ENCODE measurements at regions not wholly inside any gene's neighbourhood (a gene's known extent, or its start where the extent isn't known, plus 50 kb on each side); places are given as distances from the start of the nearest gene placed in this dataset.

GRCh38 chr4:180335566-180335965 lies 1907.6 kb upstream of the TENM3 start:
- TF ChIP-seq ONECUT2 (CRISPR knock-in tag; IDR thresholded peaks at IDR 0.05) (no peak), ZFP82 (CRISPR knock-in tag; IDR thresholded peaks at IDR 0.05; ENCODE audit: borderline replicate concordance) (no peak), ZNF878 (CRISPR knock-in tag; IDR thresholded peaks at IDR 0.05) (no peak), HOXA9 (CRISPR knock-in tag; IDR thresholded peaks at IDR 0.05; ENCODE audit: borderline replicate concordance) (no peak), ELF3 (CRISPR knock-in tag; IDR thresholded peaks at IDR 0.05) (no peak), ATRX (CRISPR knock-in tag; IDR thresholded peaks at IDR 0.05; ENCODE audit: borderline replicate concordance) (no peak)
- TF ChIP-seq, protein P1, sequence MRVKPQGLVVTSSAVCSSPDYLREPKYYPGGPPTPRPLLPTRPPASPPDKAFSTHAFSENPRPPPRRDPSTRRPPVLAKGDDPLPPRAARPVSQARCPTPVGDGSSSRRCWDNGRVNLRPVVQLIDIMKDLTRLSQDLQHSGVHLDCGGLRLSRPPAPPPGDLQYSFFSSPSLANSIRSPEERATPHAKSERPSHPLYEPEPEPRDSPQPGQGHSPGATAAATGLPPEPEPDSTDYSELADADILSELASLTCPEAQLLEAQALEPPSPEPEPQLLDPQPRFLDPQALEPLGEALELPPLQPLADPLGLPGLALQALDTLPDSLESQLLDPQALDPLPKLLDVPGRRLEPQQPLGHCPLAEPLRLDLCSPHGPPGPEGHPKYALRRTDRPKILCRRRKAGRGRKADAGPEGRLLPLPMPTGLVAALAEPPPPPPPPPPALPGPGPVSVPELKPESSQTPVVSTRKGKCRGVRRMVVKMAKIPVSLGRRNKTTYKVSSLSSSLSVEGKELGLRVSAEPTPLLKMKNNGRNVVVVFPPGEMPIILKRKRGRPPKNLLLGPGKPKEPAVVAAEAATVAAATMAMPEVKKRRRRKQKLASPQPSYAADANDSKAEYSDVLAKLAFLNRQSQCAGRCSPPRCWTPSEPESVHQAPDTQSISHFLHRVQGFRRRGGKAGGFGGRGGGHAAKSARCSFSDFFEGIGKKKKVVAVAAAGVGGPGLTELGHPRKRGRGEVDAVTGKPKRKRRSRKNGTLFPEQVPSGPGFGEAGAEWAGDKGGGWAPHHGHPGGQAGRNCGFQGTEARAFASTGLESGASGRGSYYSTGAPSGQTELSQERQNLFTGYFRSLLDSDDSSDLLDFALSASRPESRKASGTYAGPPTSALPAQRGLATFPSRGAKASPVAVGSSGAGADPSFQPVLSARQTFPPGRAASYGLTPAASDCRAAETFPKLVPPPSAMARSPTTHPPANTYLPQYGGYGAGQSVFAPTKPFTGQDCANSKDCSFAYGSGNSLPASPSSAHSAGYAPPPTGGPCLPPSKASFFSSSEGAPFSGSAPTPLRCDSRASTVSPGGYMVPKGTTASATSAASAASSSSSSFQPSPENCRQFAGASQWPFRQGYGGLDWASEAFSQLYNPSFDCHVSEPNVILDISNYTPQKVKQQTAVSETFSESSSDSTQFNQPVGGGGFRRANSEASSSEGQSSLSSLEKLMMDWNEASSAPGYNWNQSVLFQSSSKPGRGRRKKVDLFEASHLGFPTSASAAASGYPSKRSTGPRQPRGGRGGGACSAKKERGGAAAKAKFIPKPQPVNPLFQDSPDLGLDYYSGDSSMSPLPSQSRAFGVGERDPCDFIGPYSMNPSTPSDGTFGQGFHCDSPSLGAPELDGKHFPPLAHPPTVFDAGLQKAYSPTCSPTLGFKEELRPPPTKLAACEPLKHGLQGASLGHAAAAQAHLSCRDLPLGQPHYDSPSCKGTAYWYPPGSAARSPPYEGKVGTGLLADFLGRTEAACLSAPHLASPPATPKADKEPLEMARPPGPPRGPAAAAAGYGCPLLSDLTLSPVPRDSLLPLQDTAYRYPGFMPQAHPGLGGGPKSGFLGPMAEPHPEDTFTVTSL (CRISPR knock-in tag; IDR thresholded peaks at IDR 0.05; ENCODE audit: borderline replicate concordance): no peak
- no peaks in the 10 kb centered on the region for H3K9me3 ChIP-seq (ENCODE audit: low read length)
- no peaks in the 10 kb centered on the region for H4K20me1 ChIP-seq (ENCODE audit: insufficient read depth, low read length)
- H3K4me1 ChIP-seq (ENCODE audit: insufficient read depth, low read length): no peaks in the 10 kb centered on the region
- H3K79me2 ChIP-seq (ENCODE audit: insufficient read depth, low read length): no peaks in the 10 kb centered on the region
- H3K4me3 ChIP-seq (replicated peaks in 1 of 3; ENCODE audit: insufficient read depth in 1 of 3, low read depth in 2 of 3, low read length in 3 of 3): no peak overlapping the region
- no peak overlapping the region for H3K4me2 ChIP-seq (ENCODE audit: low read depth, low read length)
- H3K36me3 ChIP-seq (replicated peaks in 1 of 2; ENCODE audit: control insufficient read depth in 1 of 2, insufficient read depth in 2 of 2, low read length in 2 of 2): no peaks in the 10 kb centered on the region
- no peak overlapping the region for H3K27ac ChIP-seq (ENCODE audit: extremely low read length, insufficient read depth, low read length)
- ChIA-PET CTCF (ENCODE audit: low intra/inter-chr PET ratio, low total read pairs) (no interaction called here), POLR2A (no interaction called here)
- DNase-seq (ENCODE audit: low spot score) (no peak), FAIRE-seq (no peak), ATAC-seq (no peak)
- no peak overlapping the region for H2AFZ ChIP-seq (ENCODE audit: low read length)
- intact Hi-C loops (cut with micrococcal nuclease; ENCODE audit: unreplicated experiment): no loop called here
- H3K9ac ChIP-seq (ENCODE audit: insufficient read depth, low read depth, low read length): no peak overlapping the region
- in situ Hi-C loops (cut with HindIII; ENCODE audit: extremely low pct_ligation_motif_present, low pct_unique_long_range_greater_than_20kb): no loop called here
- WGBS (ENCODE audit: low lambda C conversion rate): 0% methylated on average over 1 of the region's 1 CpG
- no peaks in the 10 kb centered on the region for H3K27me3 ChIP-seq (ENCODE audit: control insufficient read depth in 1 of 2, insufficient read depth in 2 of 2, low read length in 2 of 2)
- no TSS peak for BruUV-seq (replicated peaks)

Measured in HepG2 (cell line).